NCI-H226 (cell line): ENCODE measurements at regions not wholly inside any gene's neighbourhood (a gene's known extent, or its start where the extent isn't known, plus 50 kb on each side); places are given as distances from the start of the nearest gene placed in this dataset.

Experiments used
- DNase-seq: peaks from one replicate; pipeline ENCODE4 v3.0.0-alpha.2; 2015

DNA sequence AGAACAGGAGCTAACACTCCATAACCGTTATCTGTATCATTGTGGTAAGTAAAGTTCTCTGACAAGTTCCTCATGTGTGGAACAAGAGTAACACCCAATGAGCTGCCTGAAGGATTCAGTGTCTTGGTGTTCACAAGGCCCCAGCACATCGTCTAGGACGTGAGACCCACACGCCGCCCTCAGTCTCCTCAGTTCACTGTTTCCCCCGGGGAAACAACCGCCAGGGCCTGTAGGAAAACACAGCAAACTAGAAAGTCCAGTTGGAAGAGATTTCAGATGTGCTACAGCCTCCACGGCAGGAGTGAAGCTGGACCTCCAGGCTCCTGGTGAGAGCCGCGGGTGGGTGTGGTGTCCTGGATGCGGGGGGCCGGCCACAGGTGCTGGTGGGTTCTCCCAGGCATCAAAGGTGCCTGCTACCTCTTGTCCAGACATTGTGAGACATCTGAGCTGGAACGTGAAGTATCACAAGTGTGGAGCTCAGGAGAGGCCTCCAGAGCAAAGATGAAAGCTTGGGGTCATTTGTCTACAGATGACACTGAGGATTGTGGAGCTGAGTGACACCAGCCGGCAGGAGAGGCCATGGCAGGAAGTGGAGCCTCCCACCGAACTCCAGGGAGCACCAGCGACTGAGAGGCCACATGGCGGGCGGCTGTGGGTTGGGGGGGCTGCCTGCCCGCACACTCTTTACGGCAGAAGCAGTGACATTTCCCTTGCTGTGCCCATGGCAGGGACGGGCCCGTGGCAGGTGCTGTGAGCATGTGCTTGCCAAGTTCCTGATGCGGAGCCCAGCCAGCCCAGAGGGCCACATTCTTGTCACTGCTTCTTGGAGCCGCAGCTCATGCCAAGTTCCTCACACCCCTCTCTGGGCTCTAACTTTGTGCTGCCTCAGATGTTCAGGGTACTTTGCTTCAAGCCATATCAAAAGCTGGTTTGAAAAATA lies 131.2 kb downstream of the TMEM18 start:
- DNase-seq, result no peak

DNA sequence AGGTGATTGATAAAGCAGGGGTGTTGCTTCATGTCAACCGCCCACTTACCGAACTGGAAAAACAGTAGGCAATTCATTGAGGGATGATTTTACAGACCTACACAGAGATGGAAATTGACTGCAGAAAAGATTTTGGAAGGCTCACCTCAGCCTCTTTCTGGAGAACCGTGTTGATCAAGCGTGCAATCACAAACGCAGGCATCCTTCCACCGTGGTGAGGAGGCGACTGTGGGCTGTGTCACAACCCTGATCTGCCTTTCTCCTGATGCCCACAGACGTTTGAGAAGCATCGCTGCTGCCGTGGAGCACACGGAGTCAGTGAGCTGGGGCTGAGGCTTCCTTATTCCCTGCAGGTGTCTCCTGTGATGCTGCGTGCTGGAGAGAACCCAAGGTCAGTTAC lies 132.0 kb downstream of the TMEM18 start:
- DNase-seq, result no peak

DNA sequence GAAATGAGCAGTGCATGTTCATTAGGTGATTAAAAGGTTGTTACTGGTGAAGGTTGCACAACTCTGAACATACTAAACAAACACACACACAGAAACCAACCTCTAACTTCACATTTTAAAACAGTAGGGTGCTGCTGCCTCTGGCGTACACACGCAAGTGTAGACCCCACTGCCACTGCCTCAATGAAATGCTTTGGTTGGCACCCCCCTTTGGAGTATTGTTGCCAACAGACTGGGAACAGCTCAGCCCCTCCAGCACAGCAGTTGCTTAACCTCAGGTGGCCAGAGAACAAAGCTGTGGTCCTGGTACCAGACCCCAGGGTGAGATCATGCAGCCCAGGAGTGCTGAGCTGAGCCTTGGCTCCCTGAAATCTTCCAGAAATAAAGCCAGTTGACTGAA lies 138.6 kb downstream of the TMEM18 start:
- DNase-seq, result no peak

DNA sequence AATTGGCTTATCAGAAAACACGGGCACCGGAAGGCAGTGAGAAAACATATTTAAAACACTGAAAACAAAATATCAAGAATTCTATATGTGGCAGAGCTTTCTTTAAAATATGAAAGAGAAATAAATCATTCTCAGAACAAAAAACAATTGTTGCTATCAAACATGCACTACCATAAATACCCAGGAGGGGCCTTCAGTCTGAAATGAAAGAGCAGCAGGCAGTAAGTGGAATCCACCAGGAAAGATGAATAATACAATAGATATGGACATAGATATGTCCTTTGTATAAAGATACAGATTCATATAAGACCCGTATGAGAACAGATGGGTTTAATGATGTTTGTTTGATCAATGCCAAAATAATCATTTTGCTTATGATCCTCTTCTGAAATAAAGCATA lies 142.0 kb downstream of the TMEM18 start:
- no peak for DNase-seq

DNA sequence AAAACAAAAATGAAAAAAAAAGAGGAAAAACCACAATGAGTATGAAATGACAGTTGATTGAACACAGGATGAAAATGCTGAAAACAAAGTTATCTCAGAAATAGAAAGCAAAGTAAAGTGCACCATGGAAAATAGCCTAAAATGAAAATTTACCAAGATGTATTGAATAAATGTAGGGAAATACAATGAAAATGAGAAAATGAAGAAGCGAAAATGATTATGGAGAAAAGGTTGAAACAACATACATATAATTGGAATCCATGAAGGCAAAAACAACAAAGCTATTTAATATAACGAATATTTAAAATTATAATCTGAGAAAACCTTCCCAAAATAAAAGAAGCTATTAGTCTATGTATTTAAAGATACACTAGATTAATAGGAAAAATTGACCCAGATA lies 147.4 kb downstream of the TMEM18 start:
- DNase-seq, result no peak

DNA sequence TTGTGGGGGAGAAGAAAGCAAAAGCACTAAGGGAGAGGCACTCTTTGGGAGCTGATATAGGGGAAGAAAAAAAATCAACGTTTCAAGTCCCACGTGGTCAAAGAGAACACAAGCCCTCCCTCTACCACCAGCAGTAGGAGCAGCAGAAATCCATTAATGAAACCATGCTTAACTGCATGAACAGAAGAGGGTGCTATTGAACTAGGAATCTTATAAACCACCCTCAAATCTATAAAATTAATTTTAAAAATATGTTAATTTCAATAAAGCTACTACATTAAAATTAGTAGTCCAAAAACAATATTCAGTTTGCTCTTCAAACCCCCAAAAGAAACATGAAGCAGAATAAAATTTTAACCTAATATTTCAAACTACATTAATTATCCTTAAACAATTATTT lies 147.8 kb downstream of the TMEM18 start:
- DNase-seq, result no peak

DNA sequence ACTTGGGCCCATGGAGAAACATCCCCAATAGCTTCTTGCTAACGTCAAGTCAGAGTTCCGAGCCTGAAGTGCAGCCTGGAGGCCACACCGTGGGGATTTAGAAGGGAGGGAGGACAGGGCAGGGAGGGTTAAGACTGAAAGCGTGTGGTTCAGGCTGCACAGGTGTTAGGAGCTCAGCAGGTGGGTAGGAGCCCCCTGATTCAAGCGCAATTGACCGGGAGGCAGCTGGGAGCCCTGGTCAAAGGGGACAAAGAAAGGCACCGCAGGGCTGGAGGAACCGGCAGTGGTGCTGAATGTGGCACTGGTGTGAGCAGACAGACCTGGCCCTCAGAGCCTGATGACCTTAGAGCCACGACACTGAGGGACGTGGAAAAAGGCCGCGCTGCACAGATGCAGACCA lies 149.6 kb downstream of the TMEM18 start:
- no peak for DNase-seq

GRCh38 chr2:526918-527317 lies 150.3 kb downstream of the TMEM18 start:
- no peak for DNase-seq

GRCh38 chr2:525611-526010 lies 151.6 kb downstream of the TMEM18 start:
- no peak for DNase-seq

GRCh38 chr2:525021-525420 lies 152.2 kb downstream of the TMEM18 start:
- no peak for DNase-seq

DNA sequence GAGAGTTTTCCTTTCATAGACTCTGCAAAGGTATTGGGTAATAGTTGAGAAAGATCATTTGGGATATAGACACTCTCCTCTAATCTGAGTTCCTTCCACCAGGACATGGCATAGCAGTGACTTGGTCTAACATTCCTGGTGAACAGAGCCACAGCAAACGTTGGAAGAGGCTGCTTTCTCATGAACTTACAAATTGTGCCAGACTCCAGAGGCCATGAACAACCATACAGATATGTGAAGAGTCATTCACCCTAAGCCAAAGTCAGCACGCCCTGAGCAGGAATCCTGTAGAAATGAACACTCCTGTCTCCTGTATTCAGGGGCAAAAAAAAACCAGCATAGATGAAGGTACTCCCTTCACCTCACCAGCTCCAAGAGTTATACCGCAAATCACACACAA lies 152.8 kb downstream of the TMEM18 start:
- DNase-seq, result no peak

GRCh38 chr2:523698-524270 lies 153.4 kb downstream of the TMEM18 start:
- DNase-seq, result no peak

GRCh38 chr2:522776-523175 lies 154.4 kb downstream of the TMEM18 start:
- DNase-seq, result no peak

DNA sequence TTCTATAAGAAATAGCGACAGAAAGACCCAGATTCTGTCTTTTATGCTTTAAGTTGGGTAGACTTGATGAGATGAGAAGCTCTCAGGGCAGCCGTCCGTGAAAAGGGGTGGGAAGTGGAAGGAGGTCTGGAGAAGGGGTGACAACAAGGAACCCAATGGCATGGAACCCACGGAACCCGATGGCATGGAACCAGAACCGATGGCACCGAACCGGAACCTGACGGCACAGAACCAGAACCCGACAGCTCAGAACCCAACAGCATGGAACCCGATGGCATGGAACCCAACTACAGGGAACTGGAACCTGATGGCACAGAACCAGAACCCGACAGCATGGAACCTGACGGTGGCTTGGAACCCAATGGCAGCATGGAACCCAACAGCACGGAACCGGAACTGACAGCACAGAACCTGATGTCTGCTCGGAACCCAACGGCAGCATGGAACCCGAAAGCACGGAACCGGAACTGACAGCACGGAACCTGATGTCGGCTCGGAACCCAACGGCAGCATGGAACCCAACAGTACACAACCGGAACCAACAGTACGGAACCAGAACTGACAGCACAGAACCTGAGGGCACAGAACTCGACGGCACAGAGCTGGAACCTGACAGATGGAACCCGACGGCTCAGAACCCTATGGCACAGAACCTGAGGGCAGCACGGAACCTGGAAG lies 155.2 kb downstream of the TMEM18 start:
- DNase-seq, result no peak

GRCh38 chr2:520663-521340 lies 156.4 kb downstream of the TMEM18 start:
- no peak for DNase-seq

DNA sequence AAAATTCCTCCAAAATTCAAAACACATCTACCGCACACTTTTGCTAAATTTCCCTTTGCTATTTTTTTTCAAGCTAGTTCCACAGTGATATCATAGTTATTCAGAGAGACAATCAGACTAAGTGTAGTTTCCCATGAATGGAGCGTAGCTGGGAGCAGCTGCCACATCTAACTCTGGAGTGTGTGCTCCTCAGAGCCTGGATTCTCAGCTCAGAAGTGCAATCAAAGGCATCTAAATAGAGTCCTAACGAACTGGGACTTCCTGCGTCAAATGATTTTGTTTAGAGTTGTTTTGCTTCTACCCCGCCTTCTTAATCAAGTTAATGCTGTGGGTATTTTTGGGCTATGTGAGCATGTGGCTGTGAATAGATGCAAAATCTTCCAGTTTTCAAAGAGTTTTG lies 160.3 kb downstream of the TMEM18 start:
- no peak for DNase-seq

DNA sequence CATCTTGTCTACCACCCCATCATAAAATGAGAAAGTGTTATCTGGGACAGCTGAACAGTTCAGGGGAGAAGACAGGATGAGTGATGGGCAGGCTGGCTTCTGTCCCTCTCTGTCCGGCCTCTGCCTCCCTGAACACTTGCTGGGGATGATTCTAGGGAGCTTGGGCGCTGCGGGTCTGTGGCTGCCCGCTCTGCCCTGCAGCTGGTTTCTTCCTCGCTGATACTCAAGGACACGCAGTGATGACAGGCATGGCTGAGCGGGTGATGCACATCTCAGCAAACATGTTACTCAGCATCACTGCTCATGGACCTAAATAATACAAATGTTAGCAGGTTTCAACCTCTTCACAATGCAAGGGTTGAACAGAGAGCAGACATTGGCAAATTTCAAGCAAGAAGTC lies 161.1 kb downstream of the TMEM18 start:
- DNase-seq, result no peak

DNA sequence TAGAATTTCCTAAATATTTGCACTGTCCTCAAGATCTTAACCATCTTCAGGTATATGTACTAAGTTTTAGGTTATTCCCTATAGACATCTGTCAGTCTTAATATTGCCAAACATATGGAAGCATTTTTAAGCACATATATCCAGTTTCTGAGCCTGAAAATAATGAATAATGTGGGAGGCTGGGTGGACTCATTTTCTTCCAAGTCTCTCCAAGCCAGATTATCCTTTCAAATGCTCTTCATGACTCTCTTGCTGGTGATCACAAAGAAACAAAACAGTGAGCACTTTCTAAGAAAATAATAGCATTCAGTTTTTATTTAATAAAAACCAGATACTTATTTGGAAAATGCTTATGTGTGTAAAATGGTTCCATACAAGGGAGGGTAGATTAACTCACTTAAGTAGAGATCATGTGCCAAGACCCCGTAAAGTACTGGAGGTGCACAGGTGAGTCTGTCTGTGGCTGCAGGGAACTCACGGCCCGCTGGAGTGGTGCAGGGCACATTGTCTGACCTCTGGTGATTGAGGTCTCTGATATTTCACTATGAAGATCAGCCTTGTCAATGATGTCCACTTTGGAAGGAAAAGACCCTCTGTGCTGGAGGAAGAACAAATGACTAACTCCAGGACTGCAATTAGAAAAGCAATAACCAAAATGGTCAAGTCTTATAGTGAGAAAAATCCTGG lies 161.6 kb downstream of the TMEM18 start:
- no peak for DNase-seq

GRCh38 chr2:513981-514706 lies 163.1 kb downstream of the TMEM18 start:
- no peak for DNase-seq

GRCh38 chr2:510839-511238 lies 166.4 kb downstream of the TMEM18 start:
- DNase-seq, result no peak

DNA sequence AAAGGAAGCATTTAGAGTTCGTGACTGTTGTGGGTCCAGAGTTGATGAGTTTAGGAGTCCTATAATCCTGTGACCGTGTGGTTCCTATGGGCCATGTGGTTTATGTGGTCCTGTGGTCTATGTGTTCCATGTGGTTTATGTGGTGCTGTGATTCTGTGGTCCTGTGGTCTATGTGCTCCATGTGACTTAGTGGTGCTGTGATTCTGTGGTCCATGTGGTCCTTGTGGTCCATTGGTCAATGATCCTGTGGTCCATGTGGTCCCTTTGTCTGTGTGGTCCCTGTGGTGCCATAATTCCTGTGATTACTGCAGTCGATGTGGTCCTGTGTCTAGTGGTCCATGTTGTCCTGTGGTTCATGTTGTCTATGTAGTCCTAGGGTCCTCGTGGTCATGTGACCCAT lies 167.3 kb downstream of the TMEM18 start:
- no peak for DNase-seq

GRCh38 chr2:508121-508520 lies 169.1 kb downstream of the TMEM18 start:
- DNase-seq, result no peak
